ENCODE measurements at regions not wholly inside any gene's neighbourhood (a gene's known extent, or its start where the extent isn't known, plus 50 kb on each side); places are given as distances from the start of the nearest gene placed in this dataset.
"Not testable (repeated sequence)": the region's sequence is repeated elsewhere in the genome, so short reads cannot be mapped to it uniquely, and the experiment has no call there.

DNA sequence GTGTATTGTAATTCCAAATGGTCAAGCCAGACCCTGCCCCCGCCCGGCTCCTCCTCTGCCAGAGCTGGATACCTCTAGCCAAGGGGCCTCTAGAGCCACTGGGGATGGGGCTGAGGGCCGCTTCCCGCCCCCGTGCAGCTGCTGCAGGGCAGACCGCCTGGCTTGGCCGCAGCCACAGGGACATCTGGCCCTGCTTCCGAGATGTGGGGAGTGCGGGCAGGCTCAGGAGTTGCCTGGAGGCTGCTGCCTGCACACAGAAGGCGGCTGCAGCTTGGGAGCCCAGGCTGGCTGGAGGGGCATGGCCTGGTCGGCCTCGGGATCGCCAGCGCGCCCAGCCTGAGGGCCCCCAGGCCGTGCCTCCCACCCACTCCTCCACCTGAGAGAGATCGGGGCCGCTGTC, 79.9 kb upstream of the ZNG1F start:
- not testable (repeated sequence) for TF ChIP-seq POLR2A (IDR thresholded peaks at IDR 0.05; ENCODE audit: low read length); GATA1 (IDR thresholded peaks at IDR 0.05; ENCODE audit: low read depth, low read length)
